Activated naive CD8-positive, alpha-beta T cell treated with anti-CD3 and anti-CD28 coated beads, Interleukin-2, amount 10 ng/mL, durations not matched to agents 7 days and 5 days (primary cell): ENCODE measurements at regions not wholly inside any gene's neighbourhood (a gene's known extent, or its start where the extent isn't known, plus 50 kb on each side); places are given as distances from the start of the nearest gene placed in this dataset.

Experiments
- ATAC-seq: fragments of 150-1000 bp; cut with Tn5 transposase; one replicate; pipeline ENCODE4 v1.10.0; 2021; ENCODE audit warnings: low read depth, moderate library complexity
- POLR2A ChIA-PET: fragments of 350-600 bp; sonication (Branson Sonifier 250); formaldehyde crosslinking; loops from one replicate; lab custom pipeline; 2021; ENCODE audit warnings: antibody characterized with exemption; lab: Charles Lee
- DNase-seq: peaks from one replicate; pipeline ENCODE4 v3.0.0; 2021
- H3K27ac Mint-ChIP-seq: one replicate; pipeline ENCODE4 v1.8.0; 2022; ENCODE audit warnings: mild to moderate bottlenecking, mixed read lengths
- H3K27me3 Mint-ChIP-seq: one replicate; pipeline ENCODE4 v1.8.0; 2022; ENCODE audit warnings: mild to moderate bottlenecking, moderate library complexity, mixed read lengths
- H3K36me3 Mint-ChIP-seq: one replicate; pipeline ENCODE4 v1.8.0; 2021; ENCODE audit warnings: mild to moderate bottlenecking, mixed read lengths
- H3K4me1 Mint-ChIP-seq: one replicate; pipeline ENCODE4 v1.8.0; 2021; ENCODE audit warnings: mixed read lengths
- H3K4me3 Mint-ChIP-seq: one replicate; pipeline ENCODE4 v1.8.0; 2022; ENCODE audit warnings: mild to moderate bottlenecking, moderate library complexity, mixed read lengths
- H3K9me3 Mint-ChIP-seq: one replicate; pipeline ENCODE4 v1.8.0; 2021; ENCODE audit warnings: mixed read lengths

GRCh38 chr9:108473209-108474112, 382.3 kb downstream of the ACTL7B start:
- no peak for ATAC-seq
- no peak overlapping the region for H3K27ac Mint-ChIP-seq
- no peak overlapping the region for H3K4me3 Mint-ChIP-seq
- no peak for DNase-seq
- POLR2A ChIA-PET, result no interaction called here
- H3K4me1 Mint-ChIP-seq, result no peaks in the 10 kb centered on the region
- no peaks in the 10 kb centered on the region for H3K9me3 Mint-ChIP-seq
- no peaks in the 10 kb centered on the region for H3K27me3 Mint-ChIP-seq
- no peaks in the 10 kb centered on the region for H3K36me3 Mint-ChIP-seq

- Mint-ChIP-seq H3K9me3 (no peaks in the 10 kb centered on the region), H3K27me3 (peaks cover 2% of the 10 kb centered on the region), H3K27ac (no peak overlapping the region), H3K4me1 (no peaks in the 10 kb centered on the region), H3K36me3 (no peaks in the 10 kb centered on the region), H3K4me3 (no peak overlapping the region)
- POLR2A ChIA-PET, result no interaction called here
- DNase-seq (no peak), ATAC-seq (no peak)
Observed at GRCh38 chr9:108469654-108470053, 386.1 kb downstream of the ACTL7B start.

- Mint-ChIP-seq H3K27me3 (peaks cover 2% of the 10 kb centered on the region), H3K4me3 (no peak overlapping the region), H3K4me1 (no peaks in the 10 kb centered on the region), H3K36me3 (no peaks in the 10 kb centered on the region), H3K9me3 (no peaks in the 10 kb centered on the region), H3K27ac (no peak overlapping the region)
- DNase-seq (no peak), ATAC-seq (no peak)
- POLR2A ChIA-PET, result no interaction called here
Observed at GRCh38 chr9:108468364-108468763, 387.4 kb downstream of the ACTL7B start.

DNA sequence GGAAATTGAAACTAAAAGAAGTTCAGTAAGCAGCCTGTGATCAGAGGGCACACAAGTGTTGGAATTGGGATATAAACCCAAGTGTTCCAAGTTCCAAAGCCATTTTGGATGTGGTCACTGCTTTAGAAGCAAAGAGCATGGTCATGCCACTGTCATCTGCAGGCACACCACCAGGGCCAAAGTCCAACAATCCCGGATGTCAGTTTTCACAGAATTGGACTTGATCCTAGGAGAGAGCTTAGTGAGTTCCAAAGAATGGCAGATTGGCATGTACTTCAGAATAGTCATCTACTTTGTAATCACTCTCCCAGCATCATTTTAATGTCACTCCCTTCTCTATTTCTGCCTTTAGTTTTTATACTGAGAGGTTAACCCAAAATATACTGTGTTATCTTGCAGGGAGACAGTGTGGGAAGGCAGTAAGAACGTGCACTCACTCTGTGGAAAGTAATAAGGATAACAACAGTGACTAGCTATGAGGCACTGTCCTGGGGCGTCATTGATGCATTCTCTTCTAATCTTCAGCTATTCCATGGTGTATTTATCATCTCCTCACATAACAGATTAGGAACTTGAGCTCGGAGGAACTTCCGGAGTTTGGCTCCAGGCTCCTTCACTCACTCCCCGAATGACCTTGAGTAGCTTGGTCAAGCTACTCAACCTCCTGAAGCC, 388.0 kb downstream of the ACTL7B start:
- no peak for ATAC-seq
- no peaks in the 10 kb centered on the region for H3K36me3 Mint-ChIP-seq
- POLR2A ChIA-PET, result no interaction called here

DNA sequence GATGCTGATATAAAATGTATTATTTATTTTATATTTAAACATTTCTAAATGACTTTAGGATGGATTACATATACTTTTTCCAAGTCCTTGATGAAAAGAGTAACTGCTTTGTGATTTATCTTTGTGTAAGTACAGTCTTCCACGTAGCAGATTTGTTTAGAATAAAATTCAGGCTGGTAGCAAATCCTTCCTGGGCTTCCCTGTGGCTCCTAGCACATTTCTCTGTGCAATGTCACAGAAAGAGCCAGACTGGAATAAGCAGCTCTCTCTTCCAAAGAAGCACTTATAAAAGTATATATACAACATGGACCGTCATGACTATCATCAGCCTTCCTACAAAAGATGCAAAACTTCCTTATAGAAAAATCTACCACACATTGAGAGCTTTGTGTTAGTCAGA, 388.6 kb downstream of the ACTL7B start:
- Mint-ChIP-seq H3K4me1 (no peaks in the 10 kb centered on the region), H3K4me3 (no peak overlapping the region), H3K27me3 (peaks cover 2% of the 10 kb centered on the region), H3K27ac (no peak overlapping the region), H3K9me3 (no peaks in the 10 kb centered on the region), H3K36me3 (no peaks in the 10 kb centered on the region)
- DNase-seq (no peak), ATAC-seq (no peak)
- POLR2A ChIA-PET, result no interaction called here

More for the DNA sequence above, 388.0 kb downstream of the ACTL7B start:
- Mint-ChIP-seq H3K9me3 (no peaks in the 10 kb centered on the region), H3K27ac (no peak overlapping the region), H3K4me3 (no peak overlapping the region), H3K4me1 (no peaks in the 10 kb centered on the region), H3K27me3 (peaks cover 2% of the 10 kb centered on the region)
- DNase-seq, result no peak

DNA sequence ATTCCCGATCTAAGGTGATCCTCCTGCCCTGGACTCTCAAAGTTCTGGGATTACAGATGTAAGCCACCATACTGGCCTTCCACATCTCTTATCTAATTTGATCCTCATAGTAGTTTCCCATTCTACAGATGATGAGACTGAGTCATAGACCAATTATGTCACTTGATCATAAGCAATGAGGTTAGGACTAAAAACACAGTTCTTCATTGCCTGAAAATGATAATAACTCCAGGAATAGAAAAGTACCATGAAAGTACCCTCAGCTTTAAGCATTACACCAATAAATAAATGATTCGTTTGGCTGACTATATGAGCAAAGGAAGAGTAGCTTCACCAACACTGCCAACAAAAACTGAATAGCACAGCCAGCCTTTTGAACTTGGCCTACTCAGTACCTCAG, 389.5 kb downstream of the ACTL7B start:
- H3K4me1 Mint-ChIP-seq, result no peaks in the 10 kb centered on the region
- no peaks in the 10 kb centered on the region for H3K36me3 Mint-ChIP-seq
- H3K27ac Mint-ChIP-seq, result no peak overlapping the region
- no peak for DNase-seq
- POLR2A ChIA-PET, result no interaction called here
- no peak for ATAC-seq
- no peaks in the 10 kb centered on the region for H3K9me3 Mint-ChIP-seq
- peaks cover 2% of the 10 kb centered on the region for H3K27me3 Mint-ChIP-seq
- H3K4me3 Mint-ChIP-seq, result no peak overlapping the region

DNA sequence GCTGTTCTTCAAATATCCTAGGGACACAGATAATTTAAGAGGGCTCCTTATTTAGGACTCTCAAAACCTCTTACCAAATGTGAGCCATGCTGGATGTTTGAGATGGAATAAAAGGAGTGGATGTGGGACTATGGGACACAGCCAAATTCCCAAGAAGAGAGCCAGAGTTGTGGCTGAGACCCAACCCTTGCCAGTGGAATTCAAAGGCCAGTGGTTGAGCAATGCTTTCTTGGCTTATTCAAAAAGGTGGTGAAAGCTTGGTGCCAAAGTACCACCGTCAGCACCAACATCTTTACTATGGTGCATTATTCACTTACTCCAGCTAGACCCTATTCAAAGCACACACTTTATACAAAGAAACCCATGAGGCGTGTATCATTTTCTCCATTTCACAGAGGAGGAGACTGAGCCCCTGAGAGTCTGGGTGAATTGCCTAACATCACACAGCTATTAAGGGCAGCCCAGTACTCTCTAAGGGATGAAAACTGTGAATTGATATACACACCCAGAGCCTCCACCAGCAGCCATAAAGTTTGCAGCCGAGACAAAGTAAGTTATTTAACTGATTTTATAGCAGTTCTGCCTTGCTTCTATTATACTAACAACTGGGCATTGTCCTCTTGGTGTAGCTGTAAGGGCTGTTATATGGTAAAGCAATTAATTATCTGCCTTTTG, 391.7 kb downstream of the ACTL7B start:
- POLR2A ChIA-PET, result no interaction called here
- H3K36me3 Mint-ChIP-seq, result no peaks in the 10 kb centered on the region
- peaks cover 2% of the 10 kb centered on the region for H3K27me3 Mint-ChIP-seq
- no peak overlapping the region for H3K4me3 Mint-ChIP-seq
- no peaks in the 10 kb centered on the region for H3K4me1 Mint-ChIP-seq
- no peak for ATAC-seq
- H3K27ac Mint-ChIP-seq, result no peak overlapping the region
- DNase-seq, result no peak
- H3K9me3 Mint-ChIP-seq, result no peaks in the 10 kb centered on the region

DNA sequence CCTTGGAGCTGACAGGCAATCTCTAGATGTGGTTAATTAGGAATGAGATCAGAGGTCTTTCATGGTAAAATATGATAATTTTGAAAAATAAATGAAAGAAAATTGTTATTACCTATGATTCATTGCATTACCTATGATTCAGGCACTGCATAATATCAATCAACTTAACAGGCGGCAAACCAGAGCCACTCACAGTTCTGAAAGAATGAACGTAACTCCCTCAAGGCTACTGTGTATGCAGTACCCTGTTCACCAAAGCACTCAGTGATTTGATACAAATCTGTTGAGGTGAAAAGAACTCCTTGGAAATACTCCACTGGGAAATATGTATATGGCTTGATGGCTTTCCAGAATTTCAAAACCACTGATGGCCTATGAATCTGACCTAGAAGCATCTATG, 398.9 kb downstream of the ACTL7B start:
- H3K9me3 Mint-ChIP-seq, result no peaks in the 10 kb centered on the region
- ATAC-seq (no peak), DNase-seq (no peak)
- H3K27me3 Mint-ChIP-seq, result no peaks in the 10 kb centered on the region
- H3K4me1 Mint-ChIP-seq, result no peaks in the 10 kb centered on the region
- H3K36me3 Mint-ChIP-seq, result no peaks in the 10 kb centered on the region
- no peak overlapping the region for H3K27ac Mint-ChIP-seq
- POLR2A ChIA-PET, result no interaction called here
- no peak overlapping the region for H3K4me3 Mint-ChIP-seq

GRCh38 chr9:108445431-108446071, 410.2 kb downstream of the ACTL7B start:
- DNase-seq, result no peak
- Mint-ChIP-seq H3K4me3 (no peak overlapping the region), H3K4me1 (no peaks in the 10 kb centered on the region), H3K9me3 (peaks cover 11% of the 10 kb centered on the region), H3K27ac (no peak overlapping the region), H3K36me3 (no peaks in the 10 kb centered on the region), H3K27me3 (no peaks in the 10 kb centered on the region)
- POLR2A ChIA-PET, result no interaction called here
- no peak for ATAC-seq

GRCh38 chr9:108444400-108445358, 411.1 kb downstream of the ACTL7B start:
- POLR2A ChIA-PET, result no interaction called here
- H3K36me3 Mint-ChIP-seq, result no peaks in the 10 kb centered on the region

GRCh38 chr9:108443741-108444140, 412.0 kb downstream of the ACTL7B start:
- POLR2A ChIA-PET, result no interaction called here
- ATAC-seq (no peak), DNase-seq (no peak)
- H3K27me3 Mint-ChIP-seq, result no peaks in the 10 kb centered on the region
- H3K36me3 Mint-ChIP-seq, result no peaks in the 10 kb centered on the region
- H3K4me3 Mint-ChIP-seq, result no peak overlapping the region
- H3K27ac Mint-ChIP-seq, result no peak overlapping the region
- H3K9me3 Mint-ChIP-seq, result peaks cover 7% of the 10 kb centered on the region
- no peaks in the 10 kb centered on the region for H3K4me1 Mint-ChIP-seq

More at GRCh38 chr9:108444400-108445358, 411.1 kb downstream of the ACTL7B start:
- peaks cover 11% of the 10 kb centered on the region for H3K9me3 Mint-ChIP-seq
- H3K27ac Mint-ChIP-seq, result no peak overlapping the region
- no peaks in the 10 kb centered on the region for H3K4me1 Mint-ChIP-seq
- ATAC-seq (no peak), DNase-seq (no peak)
- no peaks in the 10 kb centered on the region for H3K27me3 Mint-ChIP-seq
- H3K4me3 Mint-ChIP-seq, result no peak overlapping the region

- Mint-ChIP-seq H3K27me3 (no peaks in the 10 kb centered on the region), H3K4me1 (no peaks in the 10 kb centered on the region), H3K4me3 (no peak overlapping the region), H3K36me3 (no peaks in the 10 kb centered on the region), H3K9me3 (peaks cover 7% of the 10 kb centered on the region), H3K27ac (no peak overlapping the region)
- ATAC-seq (no peak), DNase-seq (no peak)
- POLR2A ChIA-PET, result no interaction called here
Observed at GRCh38 chr9:108443019-108443633, 412.7 kb downstream of the ACTL7B start.
